Activated B cell treated with CpG ODN at 0.5 μM for 24 hours (primary cell): ENCODE measurements at regions not wholly inside any gene's neighbourhood (a gene's known extent, or its start where the extent isn't known, plus 50 kb on each side); places are given as distances from the start of the nearest gene placed in this dataset.

Source experiments
- ATAC-seq: fragments of 200-7000 bp; cut with Tn5 transposase; one replicate; pipeline ENCODE4 v1.10.0; 2021; ENCODE audit warnings: low read depth, mild to moderate bottlenecking, moderate library complexity
- CTCF ChIA-PET: fragments of 350-600 bp; sonication (Branson Sonifier 250); formaldehyde crosslinking; loops from one replicate; lab custom pipeline; 2021; ENCODE audit warnings: antibody characterized with exemption; lab: Charles Lee
- POLR2A ChIA-PET: fragments of 350-600 bp; sonication (Branson Sonifier 250); formaldehyde crosslinking; loops from one replicate; lab custom pipeline; 2021; ENCODE audit warnings: antibody characterized with exemption; lab: Charles Lee
- DNase-seq: peaks from one replicate; pipeline ENCODE4 v3.0.0; 2022
- H3K27ac Mint-ChIP-seq: one replicate; pipeline ENCODE4 v1.8.0; 2020; ENCODE audit warnings: mixed read lengths
- H3K27me3 Mint-ChIP-seq: one replicate; pipeline ENCODE4 v1.8.0; 2021; ENCODE audit warnings: mixed read lengths
- H3K36me3 Mint-ChIP-seq: one replicate; pipeline ENCODE4 v1.8.0; 2021; ENCODE audit warnings: low read depth, mixed read lengths
- H3K4me1 Mint-ChIP-seq: one replicate; pipeline ENCODE4 v1.8.0; 2021; ENCODE audit warnings: mixed read lengths
- H3K4me3 Mint-ChIP-seq: one replicate; pipeline ENCODE4 v1.8.0; 2020; ENCODE audit warnings: mild to moderate bottlenecking, mixed read lengths
- H3K9me3 Mint-ChIP-seq: one replicate; pipeline ENCODE4 v1.8.0; 2020; ENCODE audit warnings: mixed read lengths
- CTCF ChIP-seq: fragments of 200-600 bp; IDR thresholded peaks from one replicate; pipeline ENCODE4 v1.8.0; 2022; ENCODE audit warnings: antibody characterized with exemption, mild to moderate bottlenecking
- intact Hi-C: fragments of 100-400 bp; cut with micrococcal nuclease; formaldehyde crosslinking; loops from one replicate; pipeline ENCODE4 v1.15.1; 2024

GRCh38 chr3:5732081-5732480 is 544.6 kb downstream of the EDEM1 start:
- H3K9me3 Mint-ChIP-seq: no peaks in the 10 kb centered on the region
- ChIA-PET CTCF (no interaction called here), POLR2A (no interaction called here)
- DNase-seq: no peak
- H3K4me3 Mint-ChIP-seq: no peak overlapping the region
- H3K4me1 Mint-ChIP-seq: no peaks in the 10 kb centered on the region
- no peaks in the 10 kb centered on the region for H3K36me3 Mint-ChIP-seq
- no peak for TF ChIP-seq CTCF
- H3K27ac Mint-ChIP-seq: no peak overlapping the region
- no peaks in the 10 kb centered on the region for H3K27me3 Mint-ChIP-seq
- intact Hi-C loops: loop anchor here (10.0 kb wide), 2 partner anchors 427 to 597 kb away; no protein-coding TSS in a partner anchor
- no peak for ATAC-seq

DNA sequence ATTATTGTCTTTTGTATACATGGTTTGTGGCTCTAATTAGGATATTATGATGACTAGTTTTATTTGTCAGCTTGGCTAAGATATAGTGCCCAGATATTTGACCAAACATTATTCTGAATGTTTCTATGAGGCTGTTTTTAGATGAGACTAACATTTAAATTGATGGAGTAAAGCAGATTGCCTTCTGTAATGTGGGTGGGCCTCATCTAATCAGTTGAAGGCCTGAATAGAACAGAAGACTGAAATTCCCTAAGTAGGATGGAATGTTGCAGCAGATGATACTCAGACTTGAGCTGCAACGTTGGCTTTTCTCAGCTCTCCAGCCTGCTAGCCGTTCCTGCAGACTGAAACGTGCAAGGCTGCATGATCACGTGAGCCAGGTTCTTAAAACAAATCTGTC is 546.5 kb downstream of the EDEM1 start:
- Mint-ChIP-seq H3K27me3 (no peaks in the 10 kb centered on the region), H3K27ac (no peak overlapping the region), H3K9me3 (no peaks in the 10 kb centered on the region), H3K36me3 (no peaks in the 10 kb centered on the region), H3K4me1 (no peaks in the 10 kb centered on the region), H3K4me3 (no peak overlapping the region)
- intact Hi-C loops: loop anchor here (10.0 kb wide), 2 partner anchors 429 to 599 kb away; no protein-coding TSS in a partner anchor
- no peak for DNase-seq
- TF ChIP-seq CTCF: no peak
- POLR2A ChIA-PET: no interaction called here
- CTCF ChIA-PET: no interaction called here
- ATAC-seq: no peak

GRCh38 chr3:5735896-5736295 is 548.4 kb downstream of the EDEM1 start:
- Mint-ChIP-seq H3K4me3 (no peak overlapping the region), H3K27me3 (no peaks in the 10 kb centered on the region), H3K4me1 (no peaks in the 10 kb centered on the region), H3K36me3 (no peaks in the 10 kb centered on the region), H3K9me3 (no peaks in the 10 kb centered on the region), H3K27ac (no peak overlapping the region)
- ChIA-PET CTCF (no interaction called here), POLR2A (no interaction called here)
- ATAC-seq: no peak
- no peak for DNase-seq
- intact Hi-C loops: loop anchor here (10.0 kb wide), 2 partner anchors 431 to 601 kb away; no protein-coding TSS in a partner anchor
- no peak for TF ChIP-seq CTCF

GRCh38 chr3:5739299-5739935 is 551.9 kb downstream of the EDEM1 start:
- no peak overlapping the region for H3K4me3 Mint-ChIP-seq
- ATAC-seq: no peak
- intact Hi-C loops: loop anchor here (10.0 kb wide), 2 partner anchors 435 to 605 kb away; no protein-coding TSS in a partner anchor

DNA sequence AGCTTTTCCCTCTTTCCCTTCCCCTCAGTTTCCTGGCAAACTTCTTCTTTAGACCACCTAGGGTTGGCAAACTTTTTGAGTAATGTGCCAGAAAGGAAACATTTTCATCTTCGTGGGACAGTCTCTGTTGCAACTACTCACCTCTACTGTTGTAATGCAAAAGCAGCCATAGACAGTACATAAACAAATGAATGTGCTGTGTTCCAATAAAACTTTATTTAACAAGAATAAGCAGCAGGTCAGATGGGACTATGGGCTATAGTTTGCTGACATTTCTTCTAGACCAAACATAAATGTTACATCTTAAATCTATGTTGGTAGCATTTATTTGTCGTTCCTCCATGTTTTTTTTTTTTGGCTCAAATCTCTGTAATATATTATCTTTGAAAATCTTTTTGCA is 552.4 kb downstream of the EDEM1 start:
- POLR2A ChIA-PET: no interaction called here
- ATAC-seq: no peak

More at GRCh38 chr3:5739299-5739935, 551.9 kb downstream of the EDEM1 start:
- H3K9me3 Mint-ChIP-seq: no peaks in the 10 kb centered on the region
- H3K27ac Mint-ChIP-seq: no peak overlapping the region
- ChIA-PET POLR2A (no interaction called here), CTCF (no interaction called here)
- H3K4me1 Mint-ChIP-seq: no peaks in the 10 kb centered on the region
- DNase-seq: no peak
- peaks cover 2% of the 10 kb centered on the region for H3K27me3 Mint-ChIP-seq
- TF ChIP-seq CTCF: no peak
- no peaks in the 10 kb centered on the region for H3K36me3 Mint-ChIP-seq

More for the DNA sequence above, 552.4 kb downstream of the EDEM1 start:
- TF ChIP-seq CTCF: no peak
- Mint-ChIP-seq H3K4me3 (no peak overlapping the region), H3K36me3 (no peaks in the 10 kb centered on the region), H3K4me1 (no peaks in the 10 kb centered on the region), H3K27me3 (peaks cover 2% of the 10 kb centered on the region), H3K9me3 (no peaks in the 10 kb centered on the region), H3K27ac (no peak overlapping the region)
- DNase-seq: no peak
- CTCF ChIA-PET: no interaction called here
- intact Hi-C loops: loop anchor here (10.0 kb wide), 2 partner anchors 435 to 605 kb away; no protein-coding TSS in a partner anchor
